GF-D8 (cell line): ENCODE measurements at regions not wholly inside any gene's neighbourhood (a gene's known extent, or its start where the extent isn't known, plus 50 kb on each side); places are given as distances from the start of the nearest gene placed in this dataset.

Experiments used
- DNase-seq: peaks from one replicate; lab custom pipeline; 2025; lab: John Stamatoyannopoulos, UW

GRCh38 chr22:48475661-48476345, 1351.9 kb downstream of the BRD1 start:
- no peak for DNase-seq

DNA sequence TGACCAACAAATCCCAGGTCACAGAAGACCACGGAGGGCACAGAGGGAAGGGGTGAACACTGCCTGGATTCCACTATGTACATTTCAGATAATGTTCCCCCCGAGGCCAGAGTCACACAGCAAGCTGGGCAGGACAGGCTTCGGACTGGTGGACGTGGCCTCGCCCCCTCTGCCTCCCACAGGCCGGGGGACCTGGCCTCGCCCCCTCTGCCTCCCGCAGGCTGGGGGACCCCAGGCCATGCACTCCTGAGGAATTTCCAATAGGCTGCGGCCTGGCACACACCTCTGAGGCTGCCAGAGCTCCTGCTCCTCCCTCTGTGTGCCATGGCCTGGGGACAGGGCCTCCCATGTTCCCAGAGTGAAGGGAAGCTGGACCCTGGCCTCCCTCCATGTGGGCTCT, 1352.8 kb downstream of the BRD1 start:
- DNase-seq = no peak

DNA sequence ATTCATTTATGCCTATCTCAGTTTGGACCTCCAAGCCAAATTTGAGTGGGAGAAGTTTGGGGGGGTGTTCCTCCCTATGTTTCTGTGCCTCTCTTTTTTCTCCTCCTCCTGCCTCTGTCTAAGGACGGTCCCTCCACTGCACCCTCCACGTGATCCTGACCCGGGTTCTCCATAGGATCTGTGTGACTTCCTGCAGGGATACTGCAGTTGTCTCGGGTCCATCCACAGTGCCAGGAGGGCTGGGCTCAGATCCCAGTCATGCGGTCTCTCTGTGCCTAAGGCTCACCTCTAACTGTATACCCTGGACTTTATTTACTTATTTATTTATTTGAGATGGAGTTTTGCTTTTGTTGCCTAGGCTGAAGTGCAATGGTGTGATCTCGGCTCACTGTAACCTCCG, 1354.5 kb downstream of the BRD1 start:
- no peak for DNase-seq

DNA sequence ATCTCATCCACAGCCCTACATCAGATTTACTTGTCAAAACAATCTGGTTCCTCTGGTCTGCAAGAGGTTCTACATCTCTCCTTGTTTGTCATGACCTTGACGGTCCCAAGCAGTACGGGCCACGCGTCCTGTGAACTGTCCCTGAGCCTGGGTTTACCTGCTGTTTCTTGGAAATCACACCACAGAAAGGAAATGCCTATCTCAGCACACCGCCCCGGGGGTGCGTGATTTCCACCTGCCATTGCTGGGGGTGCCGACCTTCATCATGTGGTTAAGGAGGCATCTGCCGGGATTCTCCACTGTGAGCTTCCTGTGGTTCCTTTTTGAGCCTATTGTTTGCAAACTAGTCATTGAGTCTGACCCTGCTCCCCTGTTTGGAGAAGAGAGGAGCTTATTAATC, 1363.4 kb downstream of the BRD1 start:
- DNase-seq = no peak

DNA sequence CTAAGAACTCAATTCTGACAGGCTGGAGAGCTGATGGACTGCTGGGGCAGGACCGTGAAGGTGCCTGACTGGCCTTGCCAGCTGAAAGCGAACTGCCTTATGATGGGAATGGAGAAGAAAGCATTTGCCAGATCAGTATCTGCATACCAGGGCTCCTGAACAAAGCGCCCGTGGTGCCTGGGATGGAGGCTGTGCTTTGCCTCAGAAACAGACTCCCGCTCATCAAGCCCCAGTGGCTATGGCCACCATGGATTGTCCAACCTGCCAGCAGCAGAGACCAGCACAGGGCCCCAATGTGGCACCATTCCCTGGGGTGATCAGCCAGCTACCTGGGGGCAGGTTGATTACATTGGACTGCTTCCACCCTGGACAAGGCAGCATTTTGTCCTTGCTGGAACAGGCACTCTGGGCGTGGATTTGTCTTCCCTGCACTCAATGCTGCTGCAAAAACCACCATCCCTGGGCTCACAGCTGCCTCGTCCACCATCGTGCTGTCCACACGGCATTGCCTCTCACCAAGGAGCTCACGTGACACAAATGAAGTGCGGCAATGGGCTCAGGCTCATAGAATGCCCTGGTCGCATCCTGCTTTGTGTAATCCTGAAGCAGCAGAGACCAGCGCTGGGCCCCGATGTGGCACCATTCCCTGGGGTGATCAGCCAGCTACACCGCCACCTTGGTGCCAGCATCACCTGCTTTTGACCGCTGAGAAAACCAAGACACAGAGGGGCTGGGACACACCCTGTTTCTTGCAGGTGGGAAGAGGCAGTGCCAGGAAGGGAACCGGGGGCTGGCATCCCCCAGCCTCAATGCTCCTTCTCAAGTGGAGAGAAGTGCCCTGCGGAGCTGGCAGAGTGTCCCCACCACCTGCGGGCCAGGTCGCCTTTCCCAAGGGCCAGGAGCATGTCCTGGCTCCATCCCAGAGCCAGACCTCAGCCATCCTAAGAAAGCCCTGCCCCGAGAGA, 1367.5 kb downstream of the BRD1 start:
- DNase-seq = no peak

DNA sequence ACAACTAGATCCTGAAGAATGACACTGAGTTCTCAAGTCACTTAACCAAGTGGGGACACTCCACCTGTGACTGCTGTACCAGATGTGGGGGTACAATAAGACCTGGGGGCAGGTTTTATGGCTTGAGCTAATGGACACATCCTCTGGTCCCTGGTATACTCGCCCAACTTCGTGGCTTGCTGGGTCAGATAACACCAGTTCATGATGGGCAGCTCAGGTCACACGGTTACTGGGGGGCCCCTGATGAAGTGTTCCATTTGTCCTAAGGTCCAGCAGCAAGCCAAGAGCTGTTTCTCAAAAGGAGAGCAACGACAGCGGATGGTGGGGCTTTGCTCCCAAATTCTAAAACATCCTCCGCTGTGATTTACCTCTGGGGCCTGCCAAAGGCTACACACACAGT, 1368.4 kb downstream of the BRD1 start:
- no peak for DNase-seq

GRCh38 chr22:48456449-48456848, 1371.2 kb downstream of the BRD1 start:
- no peak for DNase-seq

DNA sequence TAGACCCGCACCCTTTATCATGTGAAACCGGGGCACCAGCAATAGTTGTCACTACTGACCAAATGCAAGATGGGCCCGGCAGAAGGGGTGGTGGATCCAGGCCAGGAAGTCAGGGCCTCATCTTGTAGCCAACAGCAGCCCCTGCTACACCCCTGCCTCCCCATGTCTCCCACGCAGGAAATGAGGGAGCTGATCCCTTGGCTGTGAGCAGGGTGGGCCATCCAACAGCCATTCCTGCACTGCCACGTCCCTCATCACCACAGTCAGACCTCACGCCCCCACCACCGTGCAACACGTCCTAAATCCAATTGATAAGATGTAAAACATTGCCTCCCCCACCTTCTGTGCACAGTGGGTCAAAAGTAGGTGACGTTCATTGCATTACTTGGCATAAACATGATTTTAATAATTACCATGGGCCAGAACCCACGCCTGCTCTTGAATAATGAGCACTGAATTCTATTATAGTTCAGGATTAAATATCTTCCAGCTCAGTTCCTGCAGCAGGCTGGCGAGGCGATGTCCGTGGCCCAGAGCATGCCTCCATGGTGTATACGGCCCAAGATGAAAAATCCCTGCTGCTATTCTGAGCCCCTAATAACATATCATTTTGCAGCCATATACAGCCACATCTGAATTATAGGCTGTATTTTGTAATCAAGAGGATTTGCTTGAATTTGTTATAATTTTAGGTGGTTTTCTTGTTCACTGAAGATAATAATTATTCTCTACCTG, 1373.8 kb downstream of the BRD1 start:
- DNase-seq = no peak

DNA sequence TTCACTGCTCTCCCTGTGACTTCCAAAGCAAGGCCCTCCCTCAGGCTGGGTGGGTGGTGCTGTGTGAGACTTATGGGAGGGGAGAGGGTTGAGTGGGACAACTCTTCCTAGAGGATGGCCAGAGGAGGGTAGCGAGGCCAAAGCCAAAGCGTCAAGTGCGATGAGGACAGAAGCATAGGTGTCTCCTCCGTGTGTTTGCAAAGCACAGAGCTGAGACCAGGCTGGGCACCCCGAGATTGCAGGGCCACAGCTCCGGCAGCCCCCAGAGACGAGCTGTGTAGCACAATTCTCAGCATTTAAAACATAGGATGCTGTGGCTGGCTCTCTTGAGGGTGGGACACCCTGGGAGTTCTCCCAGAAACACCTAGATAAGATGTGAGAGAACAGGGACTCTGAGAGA, 1374.5 kb downstream of the BRD1 start:
- DNase-seq = no peak

GRCh38 chr22:48452766-48453165, 1374.9 kb downstream of the BRD1 start:
- DNase-seq = no peak

GRCh38 chr22:48451891-48452290, 1375.8 kb downstream of the BRD1 start:
- no peak for DNase-seq

- no peak for DNase-seq
Measured at GRCh38 chr22:48450188-48450825, 1377.4 kb downstream of the BRD1 start.

GRCh38 chr22:48449466-48450187, 1378.0 kb downstream of the BRD1 start:
- no peak for DNase-seq

- no peak for DNase-seq
Measured at GRCh38 chr22:48448821-48449220, 1378.9 kb downstream of the BRD1 start.

GRCh38 chr22:48445113-48445827, 1382.4 kb downstream of the BRD1 start:
- DNase-seq = no peak

- DNase-seq = no peak
Measured at GRCh38 chr22:48444320-48445112, 1383.2 kb downstream of the BRD1 start.

GRCh38 chr22:48443680-48444079, 1384.0 kb downstream of the BRD1 start:
- no peak for DNase-seq

DNA sequence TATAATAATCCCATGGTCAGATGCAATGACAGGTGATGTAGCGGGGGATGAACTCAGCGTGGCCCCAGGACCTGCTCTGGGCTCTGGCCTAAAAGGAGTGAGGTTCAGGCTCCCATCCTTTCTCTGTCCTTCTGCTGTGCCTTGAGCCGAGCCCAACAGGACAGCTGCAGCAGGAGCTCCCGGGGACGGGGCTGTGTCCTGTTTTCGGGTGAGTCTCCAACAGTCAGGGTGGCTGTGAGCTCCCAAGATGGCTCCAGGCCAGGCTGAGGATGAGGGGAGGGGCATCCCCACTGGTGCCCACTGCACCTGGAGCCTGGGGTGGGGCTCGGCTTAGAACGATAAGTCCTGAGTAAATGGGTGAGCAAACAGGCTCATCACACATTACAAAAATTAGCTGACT, 1385.0 kb downstream of the BRD1 start:
- no peak for DNase-seq

DNA sequence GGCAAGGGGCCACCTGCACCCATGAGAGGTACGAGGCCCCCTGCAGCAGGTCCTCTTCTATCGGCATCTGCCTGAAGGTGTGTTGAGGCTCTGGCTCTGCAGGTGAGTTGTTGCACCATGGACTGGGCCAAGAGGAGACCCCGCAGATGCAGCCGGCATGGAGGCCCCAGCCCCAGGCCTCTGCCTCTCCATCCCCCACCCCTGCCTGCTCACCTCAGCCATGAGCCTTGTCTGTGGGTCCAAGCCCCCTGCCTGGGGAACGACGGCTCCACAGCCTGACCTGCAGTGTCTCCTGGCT, 1386.2 kb downstream of the BRD1 start:
- DNase-seq = no peak
